ENCODE measurements at regions not wholly inside any gene's neighbourhood (a gene's known extent, or its start where the extent isn't known, plus 50 kb on each side); places are given as distances from the start of the nearest gene placed in this dataset.

- TF ChIP-seq ZNF292 (tag by site-specific recombination; IDR thresholded peaks at IDR 0.05; ENCODE audit: borderline replicate concordance, low read depth): no peak
- TF ChIP-seq YY1 (tag by site-specific recombination; IDR thresholded peaks at IDR 0.05): no peak
- no peak for TF ChIP-seq ZFHX2 (tag by site-specific recombination; conservative IDR thresholded peaks at IDR 0.05)
- no peak for TF ChIP-seq ZNF133 (tag by site-specific recombination; IDR thresholded peaks at IDR 0.05)
- TF ChIP-seq, protein P1, sequence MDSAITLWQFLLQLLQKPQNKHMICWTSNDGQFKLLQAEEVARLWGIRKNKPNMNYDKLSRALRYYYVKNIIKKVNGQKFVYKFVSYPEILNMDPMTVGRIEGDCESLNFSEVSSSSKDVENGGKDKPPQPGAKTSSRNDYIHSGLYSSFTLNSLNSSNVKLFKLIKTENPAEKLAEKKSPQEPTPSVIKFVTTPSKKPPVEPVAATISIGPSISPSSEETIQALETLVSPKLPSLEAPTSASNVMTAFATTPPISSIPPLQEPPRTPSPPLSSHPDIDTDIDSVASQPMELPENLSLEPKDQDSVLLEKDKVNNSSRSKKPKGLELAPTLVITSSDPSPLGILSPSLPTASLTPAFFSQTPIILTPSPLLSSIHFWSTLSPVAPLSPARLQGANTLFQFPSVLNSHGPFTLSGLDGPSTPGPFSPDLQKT (IDR thresholded peaks at IDR 0.05; ENCODE audit: borderline replicate concordance, low read depth, low read length): no peak
- TF ChIP-seq ZNF366 (tag by site-specific recombination; conservative IDR thresholded peaks at IDR 0.05): peak; percentile 77
- TF ChIP-seq TCF7L2 (IDR thresholded peaks at IDR 0.05; ENCODE audit: borderline replicate concordance, low read depth, low read length): no peak
- no peak for TF ChIP-seq ZNF112 (tag by site-specific recombination; IDR thresholded peaks at IDR 0.05)
- no peak for TF ChIP-seq ZNF501 (tag by site-specific recombination; IDR thresholded peaks at IDR 0.05)
- TF ChIP-seq ZNF571 (tag by site-specific recombination; IDR thresholded peaks at IDR 0.05): no peak
- TF ChIP-seq ZNF223 (tag by site-specific recombination; IDR thresholded peaks at IDR 0.05): no peak
- no peak for TF ChIP-seq ZNF837 (tag by site-specific recombination; IDR thresholded peaks at IDR 0.05)
- no peak for TF ChIP-seq ZSCAN30 (tag by site-specific recombination; IDR thresholded peaks at IDR 0.05)
- TF ChIP-seq ZNF658 (tag by site-specific recombination; IDR thresholded peaks at IDR 0.05): no peak
- TF ChIP-seq, protein P2, sequence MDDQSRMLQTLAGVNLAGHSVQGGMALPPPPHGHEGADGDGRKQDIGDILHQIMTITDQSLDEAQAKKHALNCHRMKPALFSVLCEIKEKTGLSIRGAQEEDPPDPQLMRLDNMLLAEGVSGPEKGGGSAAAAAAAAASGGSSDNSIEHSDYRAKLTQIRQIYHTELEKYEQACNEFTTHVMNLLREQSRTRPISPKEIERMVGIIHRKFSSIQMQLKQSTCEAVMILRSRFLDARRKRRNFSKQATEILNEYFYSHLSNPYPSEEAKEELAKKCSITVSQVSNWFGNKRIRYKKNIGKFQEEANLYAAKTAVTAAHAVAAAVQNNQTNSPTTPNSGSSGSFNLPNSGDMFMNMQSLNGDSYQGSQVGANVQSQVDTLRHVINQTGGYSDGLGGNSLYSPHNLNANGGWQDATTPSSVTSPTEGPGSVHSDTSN (CRISPR knock-in tag; IDR thresholded peaks at IDR 0.05): no peak
- TF ChIP-seq ZNF600 (tag by site-specific recombination; IDR thresholded peaks at IDR 0.05): no peak
- TF ChIP-seq MEIS1 (CRISPR knock-in tag; IDR thresholded peaks at IDR 0.05; ENCODE audit: borderline replicate concordance): no peak
Observed at GRCh38 chr16:54489225-54490111, 202.9 kb upstream of the IRX3 start (continued).

- Histone ChIP-seq H3K36me3 (ENCODE audit: control insufficient read depth in 2 of 2, insufficient read depth in 1 of 2, low read length in 2 of 2) (no peaks in the 10 kb centered on the region), H3K4me3 (ENCODE audit: low read depth, low read length) (no peak overlapping the region), H3K27ac (ENCODE audit: extremely low read depth, low read depth, low read length) (no peak overlapping the region), H3K9me3 (ENCODE audit: control insufficient read depth, insufficient read depth, low read depth, low read length) (no peaks in the 10 kb centered on the region), H3K4me1 (ENCODE audit: control insufficient read depth, insufficient read depth, low read length) (peaks cover 3% of the 10 kb centered on the region; the same call in 1 of the 2 replicates)
- ChIA-PET POLR2A (no interaction called here), CTCF (no interaction called here)
- no peak for TF ChIP-seq ZNF292 (tag by site-specific recombination; IDR thresholded peaks at IDR 0.05; ENCODE audit: borderline replicate concordance, low read depth)
- TF ChIP-seq ZNF791 (tag by site-specific recombination; IDR thresholded peaks at IDR 0.05): no peak
- no peak for TF ChIP-seq ZNF37A (tag by site-specific recombination; IDR thresholded peaks at IDR 0.05)
- no peak for TF ChIP-seq SP7 (tag by site-specific recombination; IDR thresholded peaks at IDR 0.05)
- no peak for TF ChIP-seq ZNF211 (tag by site-specific recombination; IDR thresholded peaks at IDR 0.05; ENCODE audit: low read depth)
Observed at GRCh38 chr16:54488729-54489128, 202.1 kb upstream of the IRX3 start.

- Histone ChIP-seq H3K4me1 (ENCODE audit: control insufficient read depth, insufficient read depth, low read length) (peaks cover 3% of the 10 kb centered on the region; the same call in 1 of the 2 replicates), H3K36me3 (ENCODE audit: control insufficient read depth in 2 of 2, insufficient read depth in 1 of 2, low read length in 2 of 2) (no peaks in the 10 kb centered on the region), H3K27ac (ENCODE audit: extremely low read depth, low read depth, low read length) (no peak overlapping the region), H3K4me3 (ENCODE audit: low read depth, low read length) (no peak overlapping the region), H3K9me3 (ENCODE audit: control insufficient read depth, insufficient read depth, low read depth, low read length) (no peaks in the 10 kb centered on the region)
- CTCF ChIA-PET: no interaction called here
- TF ChIP-seq ZNF530 (tag by site-specific recombination; IDR thresholded peaks at IDR 0.05; ENCODE audit: low read depth): no peak
- no peak for TF ChIP-seq KLF16 (tag by site-specific recombination; IDR thresholded peaks at IDR 0.05)
- POLR2A ChIA-PET: no interaction called here
Observed at GRCh38 chr16:54487933-54488332, 201.3 kb upstream of the IRX3 start.
